Activated T-helper 2 cell treated with anti-CD3 and anti-CD28 coated beads, Interferon-gamma antibody, Interleukin-2, Interleukin-4, amounts not matched to agents 10 μg/mL and 5 μg/mL and 100 μg/mL, durations not matched to agents 14 hours and 24 hours and 36 hours (primary cell): ENCODE measurements at regions not wholly inside any gene's neighbourhood (a gene's known extent, or its start where the extent isn't known, plus 50 kb on each side); places are given as distances from the start of the nearest gene placed in this dataset.

Source experiments
- DNase-seq: peaks from one replicate; pipeline ENCODE4 v3.0.0; 2021; ENCODE audit warnings: low spot score
- H3K27ac Mint-ChIP-seq: one replicate; pipeline ENCODE4 v1.8.0; 2021; ENCODE audit warnings: mixed read lengths
- H3K27me3 Mint-ChIP-seq: one replicate; pipeline ENCODE4 v1.8.0; 2021; ENCODE audit warnings: low read depth, mixed read lengths
- H3K36me3 Mint-ChIP-seq: one replicate; pipeline ENCODE4 v1.8.0; 2021; ENCODE audit warnings: low read depth, mixed read lengths
- H3K4me1 Mint-ChIP-seq: one replicate; pipeline ENCODE4 v1.8.0; 2021; ENCODE audit warnings: low read depth, mixed read lengths
- H3K4me3 Mint-ChIP-seq: one replicate; pipeline ENCODE4 v1.8.0; 2021; ENCODE audit warnings: low read depth, mild to moderate bottlenecking, moderate library complexity, mixed read lengths
- H3K9me3 Mint-ChIP-seq: one replicate; pipeline ENCODE4 v1.8.0; 2021; ENCODE audit warnings: mixed read lengths
- intact Hi-C: fragments of 100-400 bp; cut with micrococcal nuclease; formaldehyde crosslinking; loops from one replicate; pipeline ENCODE4 v1.15.1; 2023

GRCh38 chr7:35487402-35487801 is 207.5 kb downstream of the HERPUD2 start:
- Mint-ChIP-seq H3K4me1 (no peaks in the 10 kb centered on the region), H3K4me3 (no peak overlapping the region), H3K9me3 (no peaks in the 10 kb centered on the region), H3K27ac (no peak overlapping the region), H3K36me3 (no peaks in the 10 kb centered on the region), H3K27me3 (peaks cover 20% of the 10 kb centered on the region)
- intact Hi-C loops, result no loop called here
- DNase-seq, result no peak

GRCh38 chr7:35485436-35485835 is 209.5 kb downstream of the HERPUD2 start:
- Mint-ChIP-seq H3K27me3 (peaks cover 17% of the 10 kb centered on the region), H3K4me1 (no peaks in the 10 kb centered on the region), H3K36me3 (no peaks in the 10 kb centered on the region), H3K4me3 (no peak overlapping the region), H3K9me3 (no peaks in the 10 kb centered on the region), H3K27ac (no peak overlapping the region)
- intact Hi-C loops, result no loop called here
- no peak for DNase-seq

GRCh38 chr7:35483568-35483967 is 211.4 kb downstream of the HERPUD2 start:
- intact Hi-C loops, result no loop called here

GRCh38 chr7:35482231-35482630 is 212.7 kb downstream of the HERPUD2 start:
- intact Hi-C loops, result no loop called here
- no peak for DNase-seq
- H3K36me3 Mint-ChIP-seq, result no peaks in the 10 kb centered on the region
- no peaks in the 10 kb centered on the region for H3K4me1 Mint-ChIP-seq
- H3K27ac Mint-ChIP-seq, result no peak overlapping the region
- H3K9me3 Mint-ChIP-seq, result peaks cover 9% of the 10 kb centered on the region
- no peak overlapping the region for H3K4me3 Mint-ChIP-seq
- H3K27me3 Mint-ChIP-seq, result peaks cover 17% of the 10 kb centered on the region

More at GRCh38 chr7:35483568-35483967, 211.4 kb downstream of the HERPUD2 start:
- Mint-ChIP-seq H3K27ac (no peak overlapping the region), H3K4me3 (no peak overlapping the region), H3K27me3 (peaks cover 17% of the 10 kb centered on the region), H3K4me1 (no peaks in the 10 kb centered on the region), H3K9me3 (no peaks in the 10 kb centered on the region), H3K36me3 (no peaks in the 10 kb centered on the region)
- DNase-seq, result no peak

GRCh38 chr7:35480806-35481205 is 214.1 kb downstream of the HERPUD2 start:
- no peaks in the 10 kb centered on the region for H3K36me3 Mint-ChIP-seq
- H3K27me3 Mint-ChIP-seq, result peaks cover 22% of the 10 kb centered on the region
- H3K4me3 Mint-ChIP-seq, result no peak overlapping the region
- intact Hi-C loops, result no loop called here
- DNase-seq, result no peak
- no peaks in the 10 kb centered on the region for H3K4me1 Mint-ChIP-seq
- no peak overlapping the region for H3K27ac Mint-ChIP-seq
- peaks cover 12% of the 10 kb centered on the region for H3K9me3 Mint-ChIP-seq

GRCh38 chr7:35477609-35478008 is 217.3 kb downstream of the HERPUD2 start:
- no peak overlapping the region for H3K27ac Mint-ChIP-seq
- H3K9me3 Mint-ChIP-seq, result peaks cover 12% of the 10 kb centered on the region
- DNase-seq, result no peak
- intact Hi-C loops, result no loop called here
- peaks cover 11% of the 10 kb centered on the region for H3K27me3 Mint-ChIP-seq
- no peak overlapping the region for H3K4me3 Mint-ChIP-seq
- no peaks in the 10 kb centered on the region for H3K36me3 Mint-ChIP-seq
- no peaks in the 10 kb centered on the region for H3K4me1 Mint-ChIP-seq

- no peak for DNase-seq
- Mint-ChIP-seq H3K27me3 (peaks cover 9% of the 10 kb centered on the region), H3K4me1 (no peaks in the 10 kb centered on the region), H3K9me3 (peaks cover 12% of the 10 kb centered on the region), H3K4me3 (no peak overlapping the region), H3K27ac (no peak overlapping the region), H3K36me3 (no peaks in the 10 kb centered on the region)
- intact Hi-C loops, result no loop called here
Observed at GRCh38 chr7:35474100-35474499, 220.2 kb upstream of the TBX20 start.

GRCh38 chr7:35468606-35469005 is 214.7 kb upstream of the TBX20 start:
- Mint-ChIP-seq H3K4me1 (no peaks in the 10 kb centered on the region), H3K36me3 (no peaks in the 10 kb centered on the region), H3K4me3 (no peak overlapping the region), H3K27ac (no peak overlapping the region), H3K9me3 (no peaks in the 10 kb centered on the region), H3K27me3 (peaks cover 5% of the 10 kb centered on the region)
- DNase-seq, result no peak
- intact Hi-C loops, result no loop called here

GRCh38 chr7:35467456-35467978 is 213.6 kb upstream of the TBX20 start:
- peaks cover 5% of the 10 kb centered on the region for H3K27me3 Mint-ChIP-seq
- H3K36me3 Mint-ChIP-seq, result no peaks in the 10 kb centered on the region
- no peak overlapping the region for H3K4me3 Mint-ChIP-seq
- no peaks in the 10 kb centered on the region for H3K4me1 Mint-ChIP-seq
- DNase-seq, result no peak
- intact Hi-C loops, result no loop called here
- H3K9me3 Mint-ChIP-seq, result no peaks in the 10 kb centered on the region
- H3K27ac Mint-ChIP-seq, result no peak overlapping the region

GRCh38 chr7:35465791-35466336 is 212.0 kb upstream of the TBX20 start:
- H3K27me3 Mint-ChIP-seq, result peaks cover 4% of the 10 kb centered on the region

GRCh38 chr7:35463751-35464150 is 209.9 kb upstream of the TBX20 start:
- DNase-seq, result no peak
- Mint-ChIP-seq H3K4me3 (no peak overlapping the region), H3K36me3 (no peaks in the 10 kb centered on the region), H3K27ac (no peak overlapping the region), H3K9me3 (no peaks in the 10 kb centered on the region), H3K4me1 (no peaks in the 10 kb centered on the region), H3K27me3 (peaks cover 4% of the 10 kb centered on the region)
- intact Hi-C loops, result no loop called here

More at GRCh38 chr7:35465791-35466336, 212.0 kb upstream of the TBX20 start:
- Mint-ChIP-seq H3K4me3 (no peak overlapping the region), H3K27ac (no peak overlapping the region), H3K4me1 (no peaks in the 10 kb centered on the region), H3K36me3 (no peaks in the 10 kb centered on the region), H3K9me3 (no peaks in the 10 kb centered on the region)
- intact Hi-C loops, result no loop called here
- DNase-seq, result no peak

GRCh38 chr7:35463176-35463700 is 209.3 kb upstream of the TBX20 start:
- Mint-ChIP-seq H3K4me3 (no peak overlapping the region), H3K27ac (no peak overlapping the region), H3K4me1 (no peaks in the 10 kb centered on the region), H3K36me3 (no peaks in the 10 kb centered on the region), H3K27me3 (peaks cover under 1% of the 10 kb centered on the region), H3K9me3 (no peaks in the 10 kb centered on the region)
- DNase-seq, result no peak
- intact Hi-C loops, result no loop called here

- no peaks in the 10 kb centered on the region for H3K36me3 Mint-ChIP-seq
- H3K4me3 Mint-ChIP-seq, result no peak overlapping the region
- no peaks in the 10 kb centered on the region for H3K4me1 Mint-ChIP-seq
- peaks cover 28% of the 10 kb centered on the region for H3K27me3 Mint-ChIP-seq
- H3K27ac Mint-ChIP-seq, result no peak overlapping the region
- no peak for DNase-seq
- no peaks in the 10 kb centered on the region for H3K9me3 Mint-ChIP-seq
- intact Hi-C loops, result no loop called here
Observed at GRCh38 chr7:35454575-35455385, 200.9 kb upstream of the TBX20 start.
